ENCODE measurements at regions not wholly inside any gene's neighbourhood (a gene's known extent, or its start where the extent isn't known, plus 50 kb on each side); places are given as distances from the start of the nearest gene placed in this dataset.

GRCh38 chr6:67009818-67010217, 1302.8 kb upstream of the EYS start:
- peak in 2 of 3 experiments; percentile 37 to 65; a peak in 3 of 4 replicates for TF ChIP-seq CTCF (IDR thresholded peaks at IDR 0.05; ENCODE audit: control extremely low read depth in 1 of 3, insufficient read depth in 1 of 3, low read depth in 1 of 3, low read length in 3 of 3)
- TF ChIP-seq MAX (IDR thresholded peaks at IDR 0.05), result peak; percentile 85
- no peak for TF ChIP-seq POLR2AphosphoS5 (IDR thresholded peaks at IDR 0.05; ENCODE audit: low read depth, low read length)
- TF ChIP-seq TAF1 (IDR thresholded peaks at IDR 0.05; ENCODE audit: low read depth, low read length), result no peak
- no peak for TF ChIP-seq BRCA1 (IDR thresholded peaks at IDR 0.05; ENCODE audit: low read depth, low read length)
- no peak for TF ChIP-seq ZNF274 (IDR thresholded peaks at IDR 0.05; ENCODE audit: borderline replicate concordance, extremely low read depth, low read length)
- TF ChIP-seq ATF2 (IDR thresholded peaks at IDR 0.05; ENCODE audit: low read length), result no peak
- TF ChIP-seq EP300 (IDR thresholded peaks at IDR 0.05; ENCODE audit: borderline replicate concordance in 1 of 2, low read depth in 2 of 2, low read length in 2 of 2), result no peak
- TF ChIP-seq EZH2 (IDR thresholded peaks at IDR 0.05; ENCODE audit: low read depth, low read length, severe bottlenecking), result no peak
- no peak for TF ChIP-seq SP1 (IDR thresholded peaks at IDR 0.05; ENCODE audit: low read depth, low read length)
- no peak for TF ChIP-seq FOSL1 (IDR thresholded peaks at IDR 0.05; ENCODE audit: insufficient read depth, low read depth, low read length)
- TF ChIP-seq BACH1 (IDR thresholded peaks at IDR 0.05; ENCODE audit: low read length), result no peak
- TF ChIP-seq JUND (IDR thresholded peaks at IDR 0.05; ENCODE audit: low read length), result no peak

All from H1 (cell line).